ENCODE measurements at regions not wholly inside any gene's neighbourhood (a gene's known extent, or its start where the extent isn't known, plus 50 kb on each side); places are given as distances from the start of the nearest gene placed in this dataset.

- no peak for DNase-seq (ENCODE audit: low read depth)
- TF ChIP-seq, protein P1, sequence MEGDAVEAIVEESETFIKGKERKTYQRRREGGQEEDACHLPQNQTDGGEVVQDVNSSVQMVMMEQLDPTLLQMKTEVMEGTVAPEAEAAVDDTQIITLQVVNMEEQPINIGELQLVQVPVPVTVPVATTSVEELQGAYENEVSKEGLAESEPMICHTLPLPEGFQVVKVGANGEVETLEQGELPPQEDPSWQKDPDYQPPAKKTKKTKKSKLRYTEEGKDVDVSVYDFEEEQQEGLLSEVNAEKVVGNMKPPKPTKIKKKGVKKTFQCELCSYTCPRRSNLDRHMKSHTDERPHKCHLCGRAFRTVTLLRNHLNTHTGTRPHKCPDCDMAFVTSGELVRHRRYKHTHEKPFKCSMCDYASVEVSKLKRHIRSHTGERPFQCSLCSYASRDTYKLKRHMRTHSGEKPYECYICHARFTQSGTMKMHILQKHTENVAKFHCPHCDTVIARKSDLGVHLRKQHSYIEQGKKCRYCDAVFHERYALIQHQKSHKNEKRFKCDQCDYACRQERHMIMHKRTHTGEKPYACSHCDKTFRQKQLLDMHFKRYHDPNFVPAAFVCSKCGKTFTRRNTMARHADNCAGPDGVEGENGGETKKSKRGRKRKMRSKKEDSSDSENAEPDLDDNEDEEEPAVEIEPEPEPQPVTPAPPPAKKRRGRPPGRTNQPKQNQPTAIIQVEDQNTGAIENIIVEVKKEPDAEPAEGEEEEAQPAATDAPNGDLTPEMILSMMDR (IDR thresholded peaks at IDR 0.05; ENCODE audit: control insufficient read depth, extremely low read depth, insufficient read depth): no peak
- H3K4me3 ChIP-seq (ENCODE audit: low read depth, low read length): no peak overlapping the region
Observed at GRCh38 chr6:113570161-113570560, 287.0 kb upstream of the MARCKS start.

DNA sequence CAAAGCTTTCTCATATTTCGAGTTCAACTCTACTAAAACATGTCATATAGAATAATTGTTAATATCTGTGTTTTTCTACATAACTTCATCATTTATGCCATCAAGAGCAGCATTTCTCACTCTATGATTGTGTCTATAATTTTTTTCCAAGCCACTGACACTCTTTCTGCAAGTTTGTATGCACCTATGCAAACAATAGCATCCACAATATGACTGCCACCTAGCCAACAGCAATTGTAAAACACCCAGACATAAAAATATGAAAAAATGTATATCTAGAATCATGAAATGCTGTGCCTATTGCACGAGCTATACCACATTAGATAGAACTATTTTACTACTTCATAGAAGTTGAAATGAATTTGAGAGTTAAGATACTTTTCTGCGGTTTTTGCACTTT lies 286.5 kb upstream of the MARCKS start:
- no peak overlapping the region for H3K4me3 ChIP-seq (ENCODE audit: low read depth, low read length)
- TF ChIP-seq, protein P1 (IDR thresholded peaks at IDR 0.05; ENCODE audit: control insufficient read depth, extremely low read depth, insufficient read depth): peak; percentile 40
- no peak for DNase-seq (ENCODE audit: low read depth)

- H3K4me3 ChIP-seq (ENCODE audit: low read depth, low read length): no peak overlapping the region
- no peak for DNase-seq (ENCODE audit: low read depth)
- TF ChIP-seq, protein P1 (IDR thresholded peaks at IDR 0.05; ENCODE audit: control insufficient read depth, extremely low read depth, insufficient read depth): no peak
Observed at GRCh38 chr6:113574147-113574546, 283.0 kb upstream of the MARCKS start.

DNA sequence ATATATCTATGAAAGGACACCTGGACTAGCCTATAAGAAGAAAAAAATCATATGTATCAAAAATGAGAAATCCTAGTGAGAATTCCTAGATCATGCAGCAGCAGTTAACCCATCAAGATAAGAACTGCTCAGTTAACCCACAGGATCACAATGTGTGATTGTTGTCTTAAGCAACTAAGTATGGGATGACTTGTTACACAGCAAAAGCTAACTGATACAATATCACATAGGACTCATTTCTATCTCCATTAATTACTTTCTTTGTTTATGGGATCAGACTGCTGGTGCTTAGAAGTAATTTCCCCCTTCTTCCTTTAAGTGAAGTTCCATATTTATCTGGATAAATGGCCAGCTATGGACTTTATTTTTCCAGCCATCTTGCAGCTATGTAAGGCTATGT lies 280.8 kb upstream of the MARCKS start:
- DNase-seq (ENCODE audit: low read depth): no peak
- no peak overlapping the region for H3K4me3 ChIP-seq (ENCODE audit: low read depth, low read length)
- TF ChIP-seq, protein P1 (IDR thresholded peaks at IDR 0.05; ENCODE audit: control insufficient read depth, extremely low read depth, insufficient read depth): no peak

DNA sequence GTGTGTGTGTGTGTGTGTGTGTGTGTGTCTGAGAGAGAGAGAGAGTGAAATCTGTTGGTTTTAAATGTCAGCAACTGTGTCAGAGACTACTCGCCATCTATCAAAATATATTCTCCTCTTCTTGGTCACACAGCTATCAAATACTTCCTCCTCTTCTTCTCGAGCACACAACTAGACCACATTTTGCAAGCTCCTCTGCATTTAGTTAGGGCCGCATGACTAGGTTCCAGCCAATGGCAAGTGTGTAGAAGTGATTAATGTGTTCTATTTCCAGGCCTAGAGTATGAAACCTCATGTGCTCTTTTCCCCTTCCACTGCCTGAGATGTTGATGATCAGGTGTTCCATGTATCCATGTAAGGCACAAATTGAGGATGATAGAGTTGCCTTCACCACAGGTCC lies 278.5 kb upstream of the MARCKS start:
- no peak for DNase-seq (ENCODE audit: low read depth)
- no peak overlapping the region for H3K4me3 ChIP-seq (ENCODE audit: low read depth, low read length)
- TF ChIP-seq, protein P1 (IDR thresholded peaks at IDR 0.05; ENCODE audit: control insufficient read depth, extremely low read depth, insufficient read depth): no peak

- no peak for DNase-seq (ENCODE audit: low read depth)
- TF ChIP-seq, protein P1 (IDR thresholded peaks at IDR 0.05; ENCODE audit: control insufficient read depth, extremely low read depth, insufficient read depth): no peak
- H3K4me3 ChIP-seq (ENCODE audit: low read depth, low read length): no peak overlapping the region
Observed at GRCh38 chr6:113584767-113585166, 272.4 kb upstream of the MARCKS start.

DNA sequence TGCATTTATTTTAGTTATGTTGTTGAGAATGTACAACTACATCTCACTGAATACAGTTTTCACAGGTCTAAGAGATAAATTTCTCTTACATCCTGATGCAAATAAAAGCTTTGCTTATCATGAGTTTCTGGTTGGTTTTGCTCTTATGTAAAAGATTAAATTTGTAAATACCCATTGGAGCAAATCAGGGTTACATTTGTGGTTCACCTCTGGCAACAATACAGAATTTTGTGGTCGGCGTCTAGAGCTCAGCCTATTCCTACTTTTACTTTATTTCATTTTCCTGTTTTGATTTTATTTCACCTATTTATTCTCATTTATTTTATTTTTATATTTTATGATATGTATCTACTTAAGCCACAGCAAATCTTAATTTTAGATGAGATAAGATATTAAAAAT lies 271.9 kb upstream of the MARCKS start:
- DNase-seq (ENCODE audit: low read depth): no peak
- H3K4me3 ChIP-seq (ENCODE audit: low read depth, low read length): no peak overlapping the region
- TF ChIP-seq, protein P1 (IDR thresholded peaks at IDR 0.05; ENCODE audit: control insufficient read depth, extremely low read depth, insufficient read depth): no peak
